GM23338 (cell line): ENCODE measurements at regions not wholly inside any gene's neighbourhood (a gene's known extent, or its start where the extent isn't known, plus 50 kb on each side); places are given as distances from the start of the nearest gene placed in this dataset.

Experiments used
- ATAC-seq: fragments of 200-7000 bp; cut with Tn5 transposase; 3 replicates; pipeline ENCODE4 v1.9.1; 2020
- DNase-seq: peaks from one replicate; pipeline ENCODE4 v3.0.0-alpha.2; 2015; ENCODE audit warnings: low spot score
- H2AFZ ChIP-seq: fragments of 200-600 bp; sonication (generic); 2 replicates; pipeline ENCODE4 v1.8.0; 2016; ENCODE audit warnings: antibody characterized with exemption, mild to moderate bottlenecking, moderate library complexity
- H3F3A ChIP-seq: fragments of 200-600 bp; sonication (generic); replicated peaks from 2 replicates; pipeline ENCODE4 v1.8.0; 2017; ENCODE audit warnings: antibody characterized with exemption, mixed run types, low read depth
- H3K27ac ChIP-seq: fragments of 200-600 bp; sonication (generic); 2 replicates; pipeline ENCODE4 v1.6.1; 2016; ENCODE audit warnings: low read depth
- H3K27me3 ChIP-seq: fragments of 200-600 bp; sonication (generic); 2 replicates; pipeline ENCODE4 v1.8.0; 2016; ENCODE audit warnings: mild to moderate bottlenecking, mixed run types, moderate library complexity; ENCODE audit not compliant: insufficient read depth
- H3K36me3 ChIP-seq: fragments of 200-600 bp; sonication (generic); 2 replicates; pipeline ENCODE4 v1.8.0; 2016; ENCODE audit warnings: mild to moderate bottlenecking; ENCODE audit not compliant: insufficient read depth
- H3K4me1 ChIP-seq: fragments of 200-600 bp; sonication (generic); 2 replicates; pipeline ENCODE4 v1.8.0; 2016; ENCODE audit warnings: mild to moderate bottlenecking, moderate library complexity; ENCODE audit not compliant: insufficient read depth
- H3K4me2 ChIP-seq: fragments of 200-600 bp; sonication (generic); 2 replicates; pipeline ENCODE4 v1.7.1; 2017; ENCODE audit warnings: mixed run types
- H3K4me3 ChIP-seq: fragments of 200-600 bp; sonication (generic); 2 replicates; pipeline ENCODE4 v1.6.1; 2016; ENCODE audit warnings: mixed run types
- H3K79me2 ChIP-seq: fragments of 200-600 bp; sonication (generic); replicated peaks from 2 replicates; pipeline ENCODE4 v1.8.0; 2017; ENCODE audit warnings: mild to moderate bottlenecking; ENCODE audit not compliant: insufficient read depth
- H3K9me2 ChIP-seq: fragments of 200-600 bp; sonication (generic); 2 replicates; pipeline ENCODE4 v1.8.0; 2017; ENCODE audit not compliant: insufficient read depth
- H4K20me1 ChIP-seq: fragments of 200-600 bp; sonication (generic); replicated peaks from 2 replicates; pipeline ENCODE4 v1.8.0; 2017; ENCODE audit warnings: mild to moderate bottlenecking; ENCODE audit not compliant: insufficient read depth
- H3K27ac Mint-ChIP-seq: 2 replicates; pipeline ENCODE4 v1.8.0; 2020; ENCODE audit warnings: inconsistent platforms, mild to moderate bottlenecking, moderate library complexity, mixed read lengths
- H3K27me3 Mint-ChIP-seq: 3 replicates; pipeline ENCODE4 v1.8.0; 2022; ENCODE audit warnings: low read depth, mild to moderate bottlenecking, moderate library complexity, mixed read lengths, inconsistent platforms; ENCODE audit not compliant: insufficient read depth, poor library complexity
- H3K36me3 Mint-ChIP-seq: 3 replicates; pipeline ENCODE4 v1.8.0; 2021; ENCODE audit warnings: low read depth, mild to moderate bottlenecking, inconsistent platforms, moderate library complexity, mixed read lengths
- H3K4me1 Mint-ChIP-seq: 3 replicates; pipeline ENCODE4 v1.8.0; 2020; ENCODE audit warnings: mild to moderate bottlenecking, inconsistent platforms, mixed read lengths
- H3K4me3 Mint-ChIP-seq: 3 replicates; pipeline ENCODE4 v1.8.0; 2021; ENCODE audit warnings: moderate library complexity, mild to moderate bottlenecking, inconsistent platforms, mixed read lengths
- H3K9me3 Mint-ChIP-seq: 3 replicates; pipeline ENCODE4 v1.8.0; 2020; ENCODE audit warnings: moderate library complexity, mild to moderate bottlenecking, inconsistent platforms, mixed read lengths
- CREB1 ChIP-seq: fragments of 250-450 bp; sonication (Bioruptor Pico); IDR thresholded peaks from 2 replicates; pipeline ENCODE4 v1.5.0; 2020; ENCODE audit warnings: low read depth, mild to moderate bottlenecking, moderate library complexity
- CTCF ChIP-seq, 2 experiments: fragments of 200-600 bp in 1 of 2; sonication (generic) in 1 of 2; conservative IDR thresholded peaks; 2 replicates each; pipeline versions ENCODE4 v1.5.1 to v1.6.1; 2016 to 2017; ENCODE audit warnings: antibody characterized with exemption in 2 of 2, low read depth in 2 of 2, mild to moderate bottlenecking in 2 of 2, moderate library complexity in 1 of 2
- ETS1 ChIP-seq: IDR thresholded peaks from 2 replicates; pipeline ENCODE4 v1.6.1; 2016; ENCODE audit warnings: antibody characterized with exemption
- EZH2 ChIP-seq: fragments of 200-600 bp; sonication (generic); IDR thresholded peaks from one replicate; pipeline ENCODE4 v1.8.0; 2017; ENCODE audit warnings: antibody characterized with exemption, mild to moderate bottlenecking, low read depth; ENCODE audit not compliant: unreplicated experiment
- EZH2phosphoT487 ChIP-seq: fragments of 200-600 bp; sonication (generic); IDR thresholded peaks from one replicate; pipeline ENCODE4 v1.8.1; 2018; ENCODE audit warnings: antibody characterized with exemption; ENCODE audit not compliant: unreplicated experiment
- JUNB ChIP-seq: IDR thresholded peaks from one replicate; pipeline ENCODE4 v1.6.1; 2016; ENCODE audit warnings: antibody characterized with exemption; ENCODE audit not compliant: unreplicated experiment
- NANOG ChIP-seq: IDR thresholded peaks from 2 replicates; pipeline ENCODE4 v1.6.1; 2016; ENCODE audit warnings: antibody characterized with exemption, borderline replicate concordance
- POLR2AphosphoS5 ChIP-seq: IDR thresholded peaks from 2 replicates; pipeline ENCODE4 v1.6.1; 2016; ENCODE audit warnings: antibody characterized with exemption, low read depth
- REST ChIP-seq: IDR thresholded peaks from one replicate; pipeline ENCODE4 v1.6.1; 2018; ENCODE audit warnings: antibody characterized with exemption; ENCODE audit not compliant: unreplicated experiment
- STAT1 ChIP-seq: IDR thresholded peaks from one replicate; pipeline ENCODE4 v1.6.1; 2016; ENCODE audit warnings: antibody characterized with exemption; ENCODE audit not compliant: unreplicated experiment
- ZNF114 ChIP-seq: fragments of 250-450 bp; sonication (Bioruptor Pico); IDR thresholded peaks from 2 replicates; pipeline ENCODE4 v1.5.0; 2020; ENCODE audit warnings: mild to moderate bottlenecking, moderate library complexity
- ZNF331 ChIP-seq: fragments of 250-450 bp; sonication (Bioruptor Pico); IDR thresholded peaks from 2 replicates; pipeline ENCODE4 v1.5.0; 2020; ENCODE audit warnings: low read depth, mild to moderate bottlenecking, moderate library complexity
- ZNF462 ChIP-seq: fragments of 250-450 bp; sonication (Bioruptor Pico); IDR thresholded peaks from 2 replicates; pipeline ENCODE4 v1.5.0; 2020; ENCODE audit warnings: mild to moderate bottlenecking, moderate library complexity

- Mint-ChIP-seq H3K36me3 (no peaks in the 10 kb centered on the region), H3K4me1 (no peaks in the 10 kb centered on the region), H3K4me3 (no peak overlapping the region), H3K9me3 (no peaks in the 10 kb centered on the region), H3K27me3 (no peaks in the 10 kb centered on the region), H3K27ac (no peak overlapping the region)
- Histone ChIP-seq H3K4me2 (no peak overlapping the region), H3K27ac (no peak overlapping the region), H3K27me3 (no peaks in the 10 kb centered on the region), H3F3A (no peaks in the 10 kb centered on the region), H4K20me1 (no peaks in the 10 kb centered on the region), H3K79me2 (no peaks in the 10 kb centered on the region), H2AFZ (0 out of 2 replicates have a peak overlapping the region, but pooled peaks have one; percentile 25), H3K4me3 (no peak overlapping the region), H3K9me2 (no peaks in the 10 kb centered on the region), H3K36me3 (no peaks in the 10 kb centered on the region), H3K4me1 (no peaks in the 10 kb centered on the region)
- ATAC-seq, result no peak
- TF ChIP-seq ZNF331 (no peak), REST (no peak), EZH2phosphoT487 (no peak), STAT1 (no peak), CTCF (conservative IDR thresholded peaks at IDR 0.05; ENCODE audit: low read depth in 2 of 2) (no peak), ETS1 (no peak), JUNB (no peak), POLR2AphosphoS5 (no peak), EZH2 (no peak), NANOG (no peak), ZNF462 (CRISPR knock-in tag) (no peak), CREB1 (CRISPR knock-in tag) (no peak), ZNF114 (no peak)
- peak; percentile 6 for DNase-seq
Measured at GRCh38 chr6:82038631-82039030, 208.9 kb downstream of the IBTK start.
